ENCODE measurements at regions not wholly inside any gene's neighbourhood (a gene's known extent, or its start where the extent isn't known, plus 50 kb on each side); places are given as distances from the start of the nearest gene placed in this dataset.

DNA sequence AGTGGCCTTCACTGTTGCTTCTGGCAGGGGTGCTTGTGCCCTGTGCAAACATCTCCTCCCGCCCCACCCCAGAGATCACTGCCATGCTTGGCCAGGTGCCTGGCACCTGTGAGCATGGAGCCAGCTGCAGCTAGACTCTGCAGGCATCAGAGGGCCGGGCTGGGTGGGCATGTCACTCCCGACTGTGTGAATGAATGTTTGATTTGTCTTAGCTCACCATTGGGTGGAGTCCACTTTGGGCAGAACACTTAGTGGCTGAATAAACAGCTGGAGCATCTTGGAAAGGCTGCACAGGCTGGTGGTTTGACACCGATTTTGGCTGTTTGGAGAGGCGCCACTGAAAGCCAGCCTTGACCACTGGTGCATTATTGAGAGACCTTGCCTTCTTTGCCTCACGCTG is 267.3 kb downstream of the DLEU7 start:
- no peak for DNase-seq (ENCODE audit: low read depth)

DNA sequence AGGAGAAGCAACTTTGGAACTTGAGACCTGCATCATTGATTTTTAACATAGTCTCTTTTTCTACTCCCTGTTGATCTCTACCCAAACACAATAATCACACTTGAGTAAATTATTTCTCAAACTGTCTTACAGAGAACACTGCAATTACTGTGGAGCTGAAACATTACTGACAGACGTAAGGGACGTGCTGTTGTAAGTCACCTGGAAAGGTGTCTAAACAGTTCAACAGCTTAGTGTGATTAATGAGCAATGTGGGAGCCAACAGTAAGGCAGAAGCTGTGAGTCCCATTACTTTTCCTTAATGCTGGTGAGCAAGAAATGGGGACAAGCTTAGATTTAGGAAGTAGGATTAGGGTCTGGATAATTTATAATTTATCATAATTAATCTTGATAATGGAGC is 265.7 kb downstream of the DLEU7 start:
- no peak for DNase-seq (ENCODE audit: low read depth)

- no peak for DNase-seq (ENCODE audit: low read depth)
These were observed 262.7 kb downstream of the DLEU7 start for GRCh38 chr13:50580684-50581305.

DNA sequence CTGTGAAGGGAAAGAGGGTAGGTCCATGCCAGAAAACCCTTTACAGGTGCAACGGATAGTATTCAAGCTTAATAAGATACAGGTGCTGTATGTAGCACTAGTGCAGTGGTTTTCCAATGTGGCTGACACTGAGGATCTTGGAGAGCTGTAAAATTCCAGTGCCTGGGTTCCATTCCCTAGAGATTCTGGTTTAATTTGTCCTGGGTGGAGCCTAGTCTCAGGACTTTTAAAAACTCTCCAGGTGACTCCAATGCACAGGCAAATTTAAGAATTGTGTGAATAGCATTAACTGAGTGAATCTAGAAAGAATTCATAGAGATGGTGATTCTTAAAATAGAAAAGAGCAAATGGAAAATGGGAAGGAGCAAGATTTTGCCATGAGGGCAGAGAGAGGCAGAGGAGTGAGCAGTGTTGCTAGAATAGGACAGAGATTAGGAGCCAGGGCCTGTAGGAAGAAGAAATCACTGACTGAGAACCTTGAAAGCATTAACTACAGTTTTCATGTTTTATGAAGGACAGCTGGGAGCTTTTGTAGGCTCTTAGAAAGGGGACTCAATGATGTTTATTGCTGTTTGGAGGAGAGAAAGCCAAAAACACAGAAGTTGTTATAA is 261.8 kb downstream of the DLEU7 start:
- no peak for DNase-seq (ENCODE audit: low read depth)

- DNase-seq (ENCODE audit: low read depth), result no peak
These were observed 258.5 kb downstream of the DLEU7 start for GRCh38 chr13:50584856-50585580.

DNA sequence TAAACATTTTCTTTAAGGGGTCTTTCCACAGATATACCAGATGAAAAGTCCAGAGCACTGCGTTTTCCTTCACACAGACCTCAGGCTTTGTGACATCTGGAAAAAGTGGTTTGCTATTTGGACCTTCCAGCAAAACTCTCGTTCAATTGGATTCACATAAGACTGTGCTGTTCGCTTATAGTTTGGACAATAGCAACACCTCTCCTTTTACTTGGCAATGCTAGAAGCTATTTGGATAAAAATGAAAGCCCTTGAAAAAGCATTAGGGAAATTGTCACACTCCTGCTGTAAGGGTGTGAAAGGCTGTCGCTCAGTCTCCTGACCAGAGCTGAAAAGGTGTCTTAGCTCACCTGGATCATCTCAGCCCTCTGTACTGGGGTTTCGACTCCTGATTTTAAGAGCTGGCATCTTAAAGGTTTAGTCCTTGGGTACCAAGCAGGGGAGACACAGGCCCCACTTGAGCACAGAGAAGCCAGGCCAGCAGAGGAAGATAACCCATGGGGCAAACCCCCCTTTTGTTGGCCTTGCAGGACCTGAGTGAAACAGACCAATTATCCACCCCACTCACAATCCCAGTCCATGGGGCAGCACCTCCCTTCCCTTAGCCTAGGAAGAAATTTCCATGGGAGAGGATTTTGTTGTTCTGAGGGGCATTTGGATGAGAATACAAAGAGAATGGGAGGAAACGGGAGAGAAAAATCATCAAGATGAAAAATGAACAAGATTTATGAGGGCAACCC is 257.6 kb downstream of the DLEU7 start:
- DNase-seq (ENCODE audit: low read depth), result no peak

DNA sequence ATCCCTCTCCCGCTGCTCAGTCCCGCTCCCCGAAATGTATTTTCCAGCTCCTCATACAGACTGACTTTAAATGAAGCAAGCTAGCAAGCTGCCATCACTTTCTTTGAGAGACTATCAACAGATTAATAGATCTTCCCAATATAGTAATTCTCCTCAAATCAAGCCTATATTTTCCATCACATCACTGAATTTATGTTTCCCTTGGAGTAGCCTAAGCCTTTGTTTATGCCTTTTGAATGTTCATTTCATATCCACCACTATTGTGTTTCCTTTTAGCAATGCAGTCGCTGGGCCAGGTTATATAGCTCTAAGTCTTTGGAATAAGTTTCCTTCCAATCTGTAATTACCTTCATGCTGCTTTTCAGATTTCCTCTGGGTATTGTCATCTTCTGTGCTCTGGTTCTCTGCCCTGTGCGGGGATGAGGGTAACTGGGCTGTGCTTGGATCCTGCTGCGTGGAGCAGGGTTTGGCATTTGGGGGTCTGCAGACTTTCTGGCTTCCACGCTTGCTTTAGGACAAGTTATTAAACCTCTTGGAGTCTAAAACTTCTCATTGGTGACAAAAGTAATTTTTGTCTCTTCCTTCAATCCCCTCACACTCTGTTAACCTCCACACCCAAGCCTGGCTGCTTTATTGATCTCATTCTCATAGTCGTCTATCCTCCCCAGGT is 256.9 kb downstream of the DLEU7 start:
- no peak for DNase-seq (ENCODE audit: low read depth)

DNA sequence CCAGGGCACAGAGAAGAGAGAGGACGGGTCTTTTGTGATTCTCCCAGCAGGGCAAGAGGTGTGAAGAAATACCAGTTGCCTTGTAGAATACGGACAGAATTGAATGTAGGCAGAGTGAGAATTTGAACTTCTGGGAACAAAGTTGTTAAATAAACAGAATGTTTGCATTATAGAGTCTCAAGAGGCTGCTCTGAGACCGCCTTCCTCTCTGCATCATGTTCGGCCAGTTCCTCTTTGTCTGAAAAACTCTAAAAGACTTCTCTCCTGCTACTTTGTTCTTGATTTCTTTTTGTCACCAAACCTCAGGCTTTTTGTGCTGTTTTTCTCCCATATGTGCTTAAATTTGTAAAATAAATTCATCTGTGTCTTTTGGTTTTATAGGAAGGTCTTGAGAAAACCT is 256.4 kb downstream of the DLEU7 start:
- no peak for DNase-seq (ENCODE audit: low read depth)

DNA sequence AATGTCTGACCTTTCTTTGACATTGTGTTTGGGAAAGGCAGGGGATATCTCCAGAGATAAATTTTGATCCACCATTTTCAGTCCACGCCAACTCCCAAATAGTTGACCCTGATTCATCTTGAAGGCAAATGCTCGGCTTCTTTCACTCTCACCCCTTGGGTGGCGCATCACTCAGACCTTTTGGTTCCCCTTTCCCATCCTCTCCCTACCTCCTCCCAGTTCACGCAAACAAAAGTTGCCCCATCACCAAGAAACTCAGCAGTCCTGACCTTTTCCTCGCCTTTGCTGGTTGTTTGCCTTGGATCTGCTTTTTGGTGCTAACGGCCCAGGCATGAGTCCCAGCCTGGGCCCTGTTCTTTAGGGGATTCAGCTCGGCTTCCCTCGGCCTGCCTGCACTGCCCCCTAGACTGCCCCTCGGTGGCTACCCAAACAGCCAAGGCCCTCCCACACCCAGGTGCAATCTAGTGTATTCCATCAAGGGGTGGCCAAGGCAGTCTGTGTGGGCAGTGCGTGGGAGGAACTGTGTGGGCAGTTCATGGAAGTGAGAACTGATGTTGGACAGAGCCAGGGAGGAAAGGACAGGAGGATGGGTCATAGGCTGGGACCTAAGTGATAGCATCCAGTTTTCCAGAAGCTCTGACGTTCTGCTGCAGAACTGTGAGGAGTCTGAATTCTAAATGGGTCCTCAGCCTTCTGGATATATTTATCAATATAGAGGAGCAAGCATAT is 255.7 kb downstream of the DLEU7 start:
- no peak for DNase-seq (ENCODE audit: low read depth)

DNA sequence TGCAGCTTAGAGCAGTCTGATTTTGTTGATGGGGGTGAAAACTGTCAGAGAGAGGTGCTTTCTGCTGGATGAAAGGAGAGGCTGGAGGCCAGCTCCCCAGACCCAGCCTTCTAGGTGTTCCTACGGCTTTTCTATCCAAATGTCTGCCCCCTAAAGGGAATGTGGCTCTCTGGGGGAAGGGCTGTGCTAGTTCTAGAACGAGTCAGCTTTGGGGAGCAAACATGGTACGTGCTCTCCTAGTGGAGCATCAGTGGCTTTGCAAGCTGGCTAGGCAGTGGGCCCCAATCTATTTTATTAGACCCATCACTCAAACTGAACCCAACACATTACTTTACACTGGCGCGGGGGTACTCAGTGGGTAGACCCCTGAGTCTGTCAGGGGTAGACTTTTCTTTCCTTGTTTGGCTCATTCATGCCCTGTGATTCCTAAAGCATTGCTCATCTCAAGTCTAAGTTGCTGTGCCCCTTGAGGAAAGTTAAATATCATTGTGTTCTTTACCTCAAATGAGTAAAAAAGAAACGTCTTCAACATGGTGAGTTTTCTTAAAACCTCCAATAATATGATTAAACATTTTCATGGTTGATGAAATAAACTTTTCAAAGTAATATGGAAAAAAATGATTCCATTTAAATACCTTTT is 254.9 kb downstream of the DLEU7 start:
- no peak for DNase-seq (ENCODE audit: low read depth)

GRCh38 chr13:50589139-50589538 is 254.4 kb downstream of the DLEU7 start:
- no peak for DNase-seq (ENCODE audit: low read depth)

DNA sequence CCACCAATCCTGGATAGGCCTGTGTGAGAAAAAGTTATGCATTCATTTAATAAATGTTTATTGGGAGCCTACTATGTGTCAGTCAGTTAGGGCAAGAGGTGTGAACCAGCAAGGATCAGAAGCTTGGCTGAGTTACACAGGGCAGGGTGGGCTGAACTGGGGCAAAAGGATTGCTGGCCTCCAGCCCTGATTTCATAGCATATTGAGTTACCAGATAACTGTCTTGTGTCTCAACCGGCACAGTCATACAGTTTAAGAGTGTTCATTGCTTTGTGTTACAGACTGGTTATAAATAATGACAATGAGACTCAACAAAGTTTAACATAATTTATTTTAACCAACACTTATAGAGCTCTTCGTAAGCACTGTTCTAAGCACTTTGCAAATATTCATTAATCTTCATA is 253.8 kb downstream of the DLEU7 start:
- DNase-seq (ENCODE audit: low read depth), result no peak

- no peak for DNase-seq (ENCODE audit: low read depth)
These were observed 250.9 kb downstream of the DLEU7 start for GRCh38 chr13:50592412-50593155.

DNA sequence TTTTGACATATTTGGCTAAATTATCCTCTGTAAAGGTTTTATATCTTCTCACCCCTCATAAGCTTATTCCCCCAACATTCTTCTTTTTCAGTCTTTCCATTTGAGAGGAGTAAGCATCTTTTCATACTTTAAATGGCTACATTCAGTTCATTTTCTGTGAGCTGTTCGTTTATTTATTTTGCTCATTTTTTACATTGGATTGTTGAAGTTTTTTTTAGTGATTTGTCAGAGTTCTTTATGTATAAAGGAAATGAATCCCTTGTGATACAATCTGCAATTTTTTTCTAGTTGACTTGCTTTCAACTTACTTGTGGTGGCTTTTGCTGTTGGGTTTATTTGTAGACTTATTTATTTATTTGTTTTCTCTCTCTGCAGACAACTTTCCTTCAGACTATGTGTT is 250.3 kb downstream of the DLEU7 start:
- DNase-seq (ENCODE audit: low read depth), result no peak

GRCh38 chr13:50594276-50595051 is 249.0 kb downstream of the DLEU7 start:
- no peak for DNase-seq (ENCODE audit: low read depth)

- DNase-seq (ENCODE audit: low read depth), result no peak
These were observed 248.3 kb downstream of the DLEU7 start for GRCh38 chr13:50595196-50595595.

- DNase-seq (ENCODE audit: low read depth), result no peak
These were observed 247.3 kb downstream of the DLEU7 start for GRCh38 chr13:50596156-50596555.

DNA sequence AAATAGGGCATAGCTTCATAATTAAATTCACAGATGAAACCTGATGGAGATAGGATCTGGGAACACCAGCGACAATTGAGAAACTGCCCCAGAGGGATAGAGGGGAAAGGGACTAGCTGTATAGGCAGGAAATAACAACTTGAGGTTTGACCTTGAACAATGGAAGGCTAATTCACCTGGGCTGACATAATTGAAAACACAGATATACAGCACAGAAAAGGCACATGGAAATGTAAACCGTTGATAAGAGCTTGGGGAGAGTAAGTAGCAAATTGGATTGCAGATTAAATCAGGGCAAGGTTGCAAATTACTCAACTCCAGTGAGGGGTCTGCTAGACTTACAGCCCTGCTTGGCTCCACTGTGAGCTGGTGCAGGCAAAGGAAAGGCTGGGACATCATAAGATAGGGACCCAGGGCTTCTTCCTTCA is 246.7 kb downstream of the DLEU7 start:
- DNase-seq (ENCODE audit: low read depth), result no peak

DNA sequence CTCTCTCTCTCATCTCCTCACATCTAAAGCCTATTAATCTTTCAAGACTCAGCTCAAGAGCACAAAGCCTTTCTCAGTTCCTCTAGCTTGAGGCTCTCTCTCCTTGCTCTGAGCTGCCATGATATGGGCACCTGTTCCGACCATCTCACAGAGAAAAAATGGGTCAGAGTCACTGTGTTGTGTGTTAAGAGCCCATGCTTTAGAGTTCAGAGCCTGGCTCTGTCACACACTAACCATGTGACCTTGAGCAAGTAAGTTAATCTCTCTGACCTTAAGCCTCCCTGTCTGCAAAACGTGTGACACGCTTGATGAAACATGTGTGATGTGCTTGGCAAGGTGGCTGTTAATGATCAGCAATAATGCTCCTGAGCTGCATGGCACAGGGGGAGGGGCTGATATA is 245.2 kb downstream of the DLEU7 start:
- DNase-seq (ENCODE audit: low read depth), result no peak

GRCh38 chr13:50599046-50599445 is 244.4 kb downstream of the DLEU7 start:
- DNase-seq (ENCODE audit: low read depth), result no peak
